Mammary epithelial cell (primary cell): ENCODE measurements at regions not wholly inside any gene's neighbourhood (a gene's known extent, or its start where the extent isn't known, plus 50 kb on each side); places are given as distances from the start of the nearest gene placed in this dataset.

ENCODE experiments used
- EZH2 ChIP-seq: IDR thresholded peaks from 2 replicates; pipeline ENCODE4 v1.6.1; 2012; ENCODE audit warnings: low read length, inconsistent platforms, borderline replicate concordance
- TF ChIP-seq, protein P1 (sequence below), 2 donors: IDR thresholded peaks in 1 of 2; conservative IDR thresholded peaks in 1 of 2; 2 replicates each; pipeline ENCODE4 v1.5.1; 2011 to 2012; ENCODE audit warnings: inconsistent platforms in 2 of 2, low read length in 2 of 2, mild to moderate bottlenecking in 2 of 2, control low read depth in 1 of 2, low read depth in 1 of 2; ENCODE audit not compliant: insufficient read depth in 1 of 2; ENCODE audit errors: extremely low read depth in 1 of 2

DNA sequence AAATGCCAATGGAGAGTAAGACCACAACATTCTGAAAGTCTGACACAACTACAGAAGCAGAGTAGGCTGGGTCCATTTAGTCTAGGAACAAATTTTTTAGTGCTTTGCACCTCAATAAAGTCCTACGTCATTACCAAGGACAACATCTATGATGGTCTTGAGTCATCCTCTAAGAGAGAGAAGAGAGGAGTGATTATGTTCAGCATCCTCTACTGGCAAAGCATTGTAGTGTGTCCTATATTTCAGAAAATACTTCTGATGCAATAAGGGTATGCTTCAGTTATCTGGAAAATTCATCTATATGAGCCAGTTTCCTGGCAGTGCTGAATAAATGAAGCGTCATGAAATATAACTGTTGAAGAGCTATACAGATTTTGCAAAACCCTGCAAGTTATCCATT lies 95.6 kb downstream of the P2RY1 start:
- TF ChIP-seq, protein P1, sequence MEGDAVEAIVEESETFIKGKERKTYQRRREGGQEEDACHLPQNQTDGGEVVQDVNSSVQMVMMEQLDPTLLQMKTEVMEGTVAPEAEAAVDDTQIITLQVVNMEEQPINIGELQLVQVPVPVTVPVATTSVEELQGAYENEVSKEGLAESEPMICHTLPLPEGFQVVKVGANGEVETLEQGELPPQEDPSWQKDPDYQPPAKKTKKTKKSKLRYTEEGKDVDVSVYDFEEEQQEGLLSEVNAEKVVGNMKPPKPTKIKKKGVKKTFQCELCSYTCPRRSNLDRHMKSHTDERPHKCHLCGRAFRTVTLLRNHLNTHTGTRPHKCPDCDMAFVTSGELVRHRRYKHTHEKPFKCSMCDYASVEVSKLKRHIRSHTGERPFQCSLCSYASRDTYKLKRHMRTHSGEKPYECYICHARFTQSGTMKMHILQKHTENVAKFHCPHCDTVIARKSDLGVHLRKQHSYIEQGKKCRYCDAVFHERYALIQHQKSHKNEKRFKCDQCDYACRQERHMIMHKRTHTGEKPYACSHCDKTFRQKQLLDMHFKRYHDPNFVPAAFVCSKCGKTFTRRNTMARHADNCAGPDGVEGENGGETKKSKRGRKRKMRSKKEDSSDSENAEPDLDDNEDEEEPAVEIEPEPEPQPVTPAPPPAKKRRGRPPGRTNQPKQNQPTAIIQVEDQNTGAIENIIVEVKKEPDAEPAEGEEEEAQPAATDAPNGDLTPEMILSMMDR (conservative IDR thresholded peaks at IDR 0.05 in 1 of 2, IDR thresholded peaks at IDR 0.05 in 1 of 2; ENCODE audit: extremely low read depth in 1 of 2, insufficient read depth in 1 of 2, low read depth in 1 of 2, low read length in 2 of 2) = no peak
- no peak for TF ChIP-seq EZH2
